NCI-H2107 treated with DMSO at 0.1 percent for 48 hours (cell line): ENCODE measurements at regions not wholly inside any gene's neighbourhood (a gene's known extent, or its start where the extent isn't known, plus 50 kb on each side); places are given as distances from the start of the nearest gene placed in this dataset.

ENCODE experiments used
- DNase-seq: peaks from one replicate; lab custom pipeline; 2025; ENCODE audit not compliant: unreplicated experiment; lab: John Stamatoyannopoulos, UW

- DNase-seq, result no peak
Observed at GRCh38 chr1:96992871-96993270, 271.3 kb downstream of the PTBP2 start.

DNA sequence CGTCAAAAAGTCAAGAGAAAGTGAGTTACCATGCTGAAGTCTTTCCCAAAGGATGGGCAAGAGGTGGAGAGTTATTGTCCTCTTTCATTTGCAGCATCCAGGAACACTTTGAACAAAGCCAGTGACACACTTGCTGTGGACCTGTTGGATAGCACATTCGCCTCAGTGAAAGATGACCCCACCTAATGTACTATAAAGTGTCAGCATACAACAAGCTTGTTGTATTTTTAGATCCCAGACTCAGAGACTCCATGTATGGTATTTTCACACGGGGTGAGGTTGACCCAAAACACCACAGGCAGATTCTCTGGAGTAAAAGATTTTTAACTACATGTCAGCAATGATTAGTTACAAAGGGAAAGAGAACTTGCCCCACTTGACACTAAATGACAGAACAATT, 273.8 kb downstream of the PTBP2 start:
- no peak for DNase-seq

DNA sequence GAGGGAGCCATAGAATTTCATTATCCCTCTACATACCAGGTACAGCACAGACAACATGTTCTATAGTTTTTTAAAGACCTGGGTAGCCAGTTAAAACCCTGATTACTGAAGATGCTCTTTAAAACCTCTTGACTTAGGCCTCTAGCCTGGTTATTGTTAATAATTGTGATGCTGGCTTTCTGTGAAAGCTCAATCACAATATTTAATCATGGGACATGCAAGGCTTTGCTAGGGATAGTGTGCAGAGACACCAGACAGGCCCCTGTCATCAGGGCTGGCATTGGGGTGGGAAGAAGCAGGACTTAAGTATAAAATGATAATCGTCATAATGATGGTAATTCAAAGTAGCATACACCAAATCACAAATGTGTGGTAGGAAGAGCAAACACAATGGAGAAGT, 274.4 kb downstream of the PTBP2 start:
- no peak for DNase-seq

DNA sequence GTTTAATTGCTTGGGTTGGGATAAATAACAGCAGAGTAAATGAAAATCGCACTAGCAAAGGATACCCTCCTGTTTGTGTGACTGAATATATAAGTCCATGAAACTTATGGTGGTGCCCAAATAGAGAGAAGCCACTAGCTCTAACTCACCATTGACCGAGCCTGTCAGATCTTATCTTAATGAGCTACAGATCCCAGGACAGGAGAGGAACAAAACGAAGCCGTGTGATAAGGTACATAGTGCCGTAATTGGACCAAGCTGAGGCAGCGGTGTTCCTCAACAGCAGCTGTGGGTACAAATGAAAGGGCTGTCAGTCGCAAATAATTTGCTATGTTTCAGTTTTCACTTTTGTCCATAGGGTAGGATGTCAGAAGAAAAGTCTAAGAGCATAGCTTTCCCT, 276.1 kb downstream of the PTBP2 start:
- DNase-seq, result no peak

DNA sequence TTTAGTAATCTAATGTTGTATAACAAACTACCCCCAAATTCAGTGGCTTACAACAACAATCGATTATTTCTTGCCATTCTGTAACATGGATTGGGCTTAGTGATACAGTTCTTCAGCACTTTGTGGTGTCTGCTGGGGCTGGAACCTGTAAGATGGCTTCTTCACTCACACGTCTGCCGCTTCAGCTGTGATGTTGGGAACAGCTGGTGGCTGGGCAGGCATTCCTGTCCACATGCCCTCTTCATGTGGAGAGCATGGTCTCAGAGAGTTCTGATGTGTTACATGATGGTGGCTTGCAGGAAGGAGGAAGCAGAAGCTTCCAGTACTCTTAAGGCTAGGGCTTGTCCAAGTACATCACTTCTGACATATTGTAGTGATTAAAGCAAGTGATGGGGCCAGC, 276.9 kb downstream of the PTBP2 start:
- DNase-seq, result no peak

- DNase-seq, result no peak
Observed at GRCh38 chr1:96999191-96999590, 277.6 kb downstream of the PTBP2 start.

DNA sequence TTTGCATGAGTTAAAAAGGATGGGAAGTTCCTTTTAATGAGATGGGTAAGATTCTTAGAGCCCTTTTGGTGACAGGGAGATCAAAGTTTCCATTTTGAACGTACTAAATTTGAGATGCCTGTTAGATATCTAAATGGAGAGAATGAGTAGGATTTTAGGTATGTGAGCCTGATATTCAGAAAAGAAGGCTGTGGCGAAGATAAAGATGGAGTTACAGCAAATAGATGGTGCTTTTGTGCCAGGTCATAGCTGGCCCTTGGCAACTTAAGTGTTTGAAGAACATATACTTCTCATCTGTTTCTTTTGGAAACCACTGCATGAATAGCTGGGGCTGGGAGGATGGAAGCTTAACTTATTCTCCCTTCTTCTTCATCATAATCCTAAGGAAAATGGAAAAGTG, 282.5 kb downstream of the PTBP2 start:
- DNase-seq, result no peak

GRCh38 chr1:97004743-97005142, 283.2 kb downstream of the PTBP2 start:
- DNase-seq, result no peak

DNA sequence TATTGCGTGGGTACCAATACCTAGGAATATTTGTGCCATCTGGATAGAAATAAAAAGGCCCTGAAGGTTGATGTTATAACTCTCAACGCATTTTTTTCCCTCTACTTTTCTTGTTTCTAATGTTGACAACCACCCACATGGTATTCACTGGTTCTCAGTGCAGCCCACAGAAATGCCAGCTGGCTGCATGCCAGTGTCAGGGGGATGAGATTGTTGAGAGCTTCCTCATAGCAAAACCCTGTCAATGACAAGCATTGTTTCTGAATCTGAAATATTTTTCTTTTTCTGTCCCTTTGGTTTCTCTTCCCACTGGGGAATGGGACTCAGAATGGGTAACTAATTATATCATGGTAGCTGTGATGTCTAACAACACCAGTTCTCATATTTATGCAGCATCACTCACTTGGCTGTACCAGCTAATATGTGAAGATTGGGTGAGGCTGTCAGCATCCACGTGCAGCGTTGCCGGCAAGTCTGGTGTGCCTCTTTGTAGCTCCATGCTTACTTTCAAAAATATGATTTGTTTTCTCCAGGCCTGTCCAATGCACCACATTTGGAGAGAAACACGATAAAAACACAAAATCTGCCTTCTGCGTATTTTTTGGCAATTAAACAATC, 284.6 kb downstream of the PTBP2 start:
- no peak for DNase-seq

DNA sequence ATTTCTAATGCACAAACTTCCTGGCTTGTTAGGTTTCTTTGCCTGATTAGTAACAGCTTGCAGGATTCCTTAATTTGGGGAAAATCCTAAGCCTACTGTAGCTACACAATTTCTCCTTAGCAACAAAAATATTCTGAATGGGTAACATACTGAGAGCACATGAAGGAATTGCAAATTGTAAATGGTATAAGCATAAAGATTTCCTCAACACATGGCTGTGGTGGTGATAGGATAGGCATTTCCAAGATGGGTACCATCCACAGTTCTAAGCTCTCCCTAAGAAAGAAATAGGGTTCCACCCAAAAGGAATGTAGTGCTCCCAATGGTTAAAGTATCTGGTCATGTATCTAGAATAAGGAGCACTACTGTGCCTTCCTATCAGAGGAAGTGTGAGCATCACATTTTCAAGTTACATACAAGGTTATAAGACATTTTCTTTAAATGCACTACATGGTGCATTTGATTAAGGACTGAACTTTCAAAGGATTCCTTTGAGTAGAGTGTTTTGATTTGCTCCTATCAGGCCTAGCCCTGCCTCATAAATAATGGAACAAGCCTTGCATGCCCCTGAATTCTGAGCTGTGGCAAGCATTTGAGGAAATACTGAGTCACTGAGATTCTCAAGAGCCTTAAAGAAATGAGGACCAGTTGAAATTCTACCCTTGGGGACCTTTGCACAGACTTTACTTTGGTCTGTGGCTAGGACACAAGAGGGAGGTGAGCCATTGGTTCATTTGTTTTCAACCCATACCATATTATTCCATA, 286.4 kb downstream of the PTBP2 start:
- no peak for DNase-seq

GRCh38 chr1:97010566-97011264, 289.1 kb downstream of the PTBP2 start:
- DNase-seq, result no peak

- no peak for DNase-seq
Observed at GRCh38 chr1:97013136-97013535, 291.6 kb downstream of the PTBP2 start.

DNA sequence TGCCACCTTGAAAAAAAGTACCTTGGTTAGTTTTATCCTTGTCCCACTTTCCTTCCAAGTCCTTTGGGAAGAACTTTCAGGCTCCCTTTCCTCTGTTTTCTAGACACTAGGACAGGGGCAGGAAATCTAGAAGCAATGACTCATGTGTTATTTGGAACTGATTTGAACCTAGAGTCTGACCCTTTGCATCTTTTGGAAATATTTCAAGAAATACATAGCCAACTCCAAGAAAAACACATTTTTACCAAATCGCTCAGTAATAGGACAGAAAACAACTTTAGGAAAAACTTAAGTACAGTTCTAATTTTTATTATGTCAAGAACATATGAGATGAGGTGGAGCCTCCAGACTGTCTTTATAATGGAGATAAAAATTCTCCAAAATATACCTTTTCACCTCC, 292.4 kb downstream of the PTBP2 start:
- DNase-seq, result no peak

DNA sequence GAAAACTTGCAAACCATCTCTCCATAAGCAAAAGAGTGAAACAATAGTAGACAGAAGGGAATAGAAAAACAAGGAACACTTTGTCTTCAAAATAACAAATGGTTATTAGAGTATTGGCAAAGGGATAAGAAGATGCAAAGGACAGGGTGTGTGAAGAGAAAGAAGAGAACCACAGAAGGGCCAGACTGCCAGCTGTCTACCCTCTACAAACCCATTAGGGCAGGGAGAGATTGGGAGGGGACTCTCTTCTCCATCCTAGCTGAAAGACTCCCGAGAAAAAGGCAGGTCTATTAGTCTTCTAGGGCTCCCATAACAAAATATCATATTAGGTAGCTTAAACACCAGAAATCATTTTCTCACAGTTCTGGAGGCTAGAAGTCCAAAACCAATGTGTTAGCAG, 292.8 kb downstream of the PTBP2 start:
- no peak for DNase-seq

DNA sequence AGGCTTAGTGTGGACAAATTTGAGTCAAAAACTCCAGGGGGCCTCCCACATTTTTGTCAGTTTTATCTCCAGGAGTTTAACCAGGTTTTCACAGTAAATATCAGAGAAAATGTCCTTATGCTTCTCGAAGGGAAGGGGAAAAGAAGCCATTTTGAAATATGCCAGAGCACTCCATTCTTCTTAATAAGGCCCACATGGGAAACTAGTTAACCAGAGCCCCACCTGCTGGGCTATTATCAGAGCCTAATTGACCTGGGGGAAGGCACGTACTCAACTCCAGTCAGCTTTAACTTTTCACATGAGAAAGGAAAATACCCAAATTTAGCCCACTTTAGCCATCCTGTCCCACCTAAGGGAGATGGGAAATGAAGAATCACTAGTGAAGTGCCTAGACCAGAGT, 296.3 kb downstream of the PTBP2 start:
- DNase-seq, result no peak
